BJ (cell line): ENCODE measurements at regions not wholly inside any gene's neighbourhood (a gene's known extent, or its start where the extent isn't known, plus 50 kb on each side); places are given as distances from the start of the nearest gene placed in this dataset.

Experiments used
- CTCF ChIA-PET: fragments of 350-600 bp; formaldehyde crosslinking; extraction: SDS; loops from one replicate; lab custom pipeline; 2021; ENCODE audit warnings: antibody characterized with exemption, inconsistent platforms; lab: Yijun Ruan, JAX
- POLR2A ChIA-PET: fragments of 300-600 bp; sonication (Branson Sonifier 250); formaldehyde crosslinking; extraction: SDS; loops from one replicate; lab custom pipeline; 2021; ENCODE audit warnings: antibody characterized with exemption; lab: Charles Lee
- DNase-seq: peaks from one replicate; pipeline ENCODE4 v3.0.0-alpha.2; 2011; ENCODE audit warnings: low read depth
- H3K27me3 ChIP-seq: 2 replicates; pipeline ENCODE4 v1.6.0; 2011; ENCODE audit warnings: low read length; ENCODE audit not compliant: control insufficient read depth, insufficient read depth
- H3K36me3 ChIP-seq: 2 replicates; pipeline ENCODE4 v1.5.1; 2011; ENCODE audit warnings: low read length; ENCODE audit not compliant: control insufficient read depth, insufficient read depth
- H3K4me3 ChIP-seq: 2 replicates; pipeline ENCODE4 v1.5.1; 2011; ENCODE audit warnings: low read depth, mild to moderate bottlenecking, control low read depth, low read length
- CTCF ChIP-seq: IDR thresholded peaks from 2 replicates; pipeline ENCODE4 v1.5.1; 2011; ENCODE audit warnings: low read depth, mild to moderate bottlenecking, control low read depth, inconsistent platforms, low read length, moderate library complexity; ENCODE audit not compliant: insufficient read depth

DNA sequence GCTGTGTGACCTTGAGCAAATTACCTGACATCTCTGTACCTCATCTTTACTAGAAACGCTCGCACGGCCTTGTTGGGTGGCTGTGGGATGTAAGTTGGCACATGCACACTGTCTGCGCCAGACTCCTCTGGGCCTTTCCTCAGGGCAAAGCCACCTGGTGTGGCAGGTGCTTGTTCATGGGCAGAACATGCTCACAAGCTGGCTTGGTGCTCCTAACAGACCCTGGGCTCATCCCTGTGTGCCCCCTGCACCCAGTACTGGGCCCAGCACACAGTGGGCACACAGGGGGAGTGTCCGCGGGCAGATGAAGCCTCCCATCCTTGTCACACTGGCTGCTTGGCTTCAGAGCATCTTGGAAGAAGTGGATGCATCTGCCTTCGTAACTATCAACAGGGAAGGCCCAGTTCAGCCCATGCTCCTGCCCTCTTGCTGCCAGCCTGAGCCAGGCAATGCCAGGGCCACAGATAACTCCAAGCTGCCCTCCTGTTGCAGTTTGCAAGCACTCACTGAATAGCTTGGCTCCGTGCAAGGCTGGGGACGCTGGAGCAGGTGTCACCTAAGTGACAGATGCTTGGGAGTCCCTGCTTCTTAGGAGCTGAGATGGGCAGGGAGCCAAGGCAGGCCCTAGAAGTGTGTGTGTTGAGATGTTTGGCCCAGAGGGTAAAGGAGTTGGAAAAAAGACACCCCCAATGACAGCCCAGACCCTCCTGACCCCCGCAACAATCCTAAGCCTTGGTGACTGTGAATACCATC, 123.9 kb downstream of the TUBA3C start:
- CTCF ChIA-PET: no interaction called here
- DNase-seq: no peak

DNA sequence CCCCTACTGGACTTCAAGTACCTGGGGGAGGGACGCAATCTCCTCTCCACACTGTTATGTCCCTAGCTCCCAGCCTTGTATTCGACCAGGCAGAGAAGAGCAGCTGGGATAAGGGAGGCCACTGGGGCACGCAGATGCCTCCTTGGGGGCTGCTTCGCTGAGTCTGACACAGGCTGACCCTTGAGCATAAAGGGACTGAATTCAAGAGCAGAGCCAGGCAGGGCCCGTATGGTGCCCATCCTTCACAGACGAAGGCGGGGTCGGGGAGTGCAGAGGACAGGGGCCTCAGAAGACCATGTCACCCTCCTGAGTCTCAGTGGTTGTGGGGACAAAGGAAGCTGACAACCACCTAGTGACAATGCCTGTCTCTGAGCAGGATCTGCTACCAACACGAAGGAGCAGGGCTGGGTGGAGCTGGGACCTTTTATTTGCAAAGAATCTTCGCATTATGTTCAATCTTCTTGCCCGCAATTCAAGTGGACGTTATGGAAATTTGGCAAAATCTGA, 124.6 kb downstream of the TUBA3C start:
- TF ChIP-seq CTCF: no peak
- no peak for DNase-seq
- Histone ChIP-seq H3K4me3 (no peak overlapping the region), H3K36me3 (no peaks in the 10 kb centered on the region), H3K27me3 (no peaks in the 10 kb centered on the region)
- CTCF ChIA-PET: no interaction called here
- POLR2A ChIA-PET: no interaction called here

More for the DNA sequence above, 123.9 kb downstream of the TUBA3C start:
- Histone ChIP-seq H3K36me3 (no peaks in the 10 kb centered on the region), H3K27me3 (no peaks in the 10 kb centered on the region), H3K4me3 (no peak overlapping the region)
- TF ChIP-seq CTCF: no peak
- POLR2A ChIA-PET: no interaction called here

DNA sequence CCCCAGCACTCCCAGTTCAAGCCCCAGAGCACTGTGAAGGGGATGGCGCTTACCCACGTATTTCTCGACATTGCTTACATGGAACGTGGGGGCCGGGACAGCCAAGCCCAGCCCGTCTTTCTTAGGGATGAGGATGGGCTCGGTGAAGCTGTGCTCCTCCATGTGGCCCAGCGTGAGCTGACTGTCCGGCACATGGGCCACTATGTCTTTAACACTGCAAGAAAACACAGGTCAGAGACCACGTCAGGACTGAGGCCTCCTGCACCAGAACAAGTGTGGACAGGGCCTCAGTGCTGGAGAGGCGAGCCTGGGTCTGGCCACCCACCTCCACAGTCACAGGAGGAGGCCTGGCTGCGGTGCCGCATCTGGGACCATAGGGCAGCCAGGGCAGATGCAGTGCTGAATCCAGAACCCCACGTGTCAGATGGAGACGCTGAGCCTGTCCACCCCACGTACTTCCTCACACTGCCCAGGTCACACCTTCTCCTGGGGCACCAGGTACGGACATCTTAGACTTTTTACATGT, 125.2 kb downstream of the TUBA3C start:
- Histone ChIP-seq H3K36me3 (no peaks in the 10 kb centered on the region), H3K27me3 (no peaks in the 10 kb centered on the region), H3K4me3 (no peak overlapping the region)
- CTCF ChIA-PET: no interaction called here
- TF ChIP-seq CTCF: no peak
- no peak for DNase-seq
- POLR2A ChIA-PET: no interaction called here

GRCh38 chr13:19055611-19056010, 126.0 kb downstream of the TUBA3C start:
- no peak for DNase-seq
- Histone ChIP-seq H3K27me3 (no peaks in the 10 kb centered on the region), H3K36me3 (no peaks in the 10 kb centered on the region), H3K4me3 (no peak overlapping the region)
- ChIA-PET CTCF (no interaction called here), POLR2A (no interaction called here)
- no peak for TF ChIP-seq CTCF

DNA sequence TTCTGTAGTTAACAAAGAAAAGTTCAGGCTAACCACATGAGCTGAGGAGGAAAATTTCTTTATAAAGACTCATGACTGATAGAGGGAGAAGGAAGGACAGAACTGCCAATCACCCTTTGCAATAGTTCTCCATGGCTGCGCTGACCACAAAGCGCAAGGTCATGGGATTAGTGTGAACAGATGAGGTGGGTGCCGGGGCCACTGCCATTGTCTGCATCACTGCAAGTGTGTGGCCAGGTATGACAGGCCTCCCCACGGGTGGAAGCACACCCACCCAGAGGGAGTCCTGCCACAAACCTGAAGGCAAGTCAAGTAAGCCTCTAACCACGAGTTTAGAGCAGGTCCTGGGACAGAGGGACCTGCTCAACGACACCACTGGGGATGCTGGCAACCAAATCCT, 128.1 kb downstream of the TUBA3C start:
- DNase-seq: no peak
- H3K27me3 ChIP-seq: no peaks in the 10 kb centered on the region
- H3K4me3 ChIP-seq: no peak overlapping the region
- CTCF ChIA-PET: no interaction called here
- POLR2A ChIA-PET: no interaction called here
- TF ChIP-seq CTCF: no peak
- H3K36me3 ChIP-seq: no peaks in the 10 kb centered on the region
